HG03139 (cell line): ENCODE measurements at regions not wholly inside any gene's neighbourhood (a gene's known extent, or its start where the extent isn't known, plus 50 kb on each side); places are given as distances from the start of the nearest gene placed in this dataset.
"Not testable (repeated sequence)": the region's sequence is repeated elsewhere in the genome, so short reads cannot be mapped to it uniquely, and the experiment has no call there.

ENCODE experiments used
- ATAC-seq: cut with Tn5 transposase; IDR thresholded peaks from one replicate; pipeline ENCODE4 v1.9.1; 2021; ENCODE audit not compliant: unreplicated experiment

GRCh38 chr17:64785011-64785421 lies 122.9 kb upstream of the SMURF2 start:
- ATAC-seq = no peak

DNA sequence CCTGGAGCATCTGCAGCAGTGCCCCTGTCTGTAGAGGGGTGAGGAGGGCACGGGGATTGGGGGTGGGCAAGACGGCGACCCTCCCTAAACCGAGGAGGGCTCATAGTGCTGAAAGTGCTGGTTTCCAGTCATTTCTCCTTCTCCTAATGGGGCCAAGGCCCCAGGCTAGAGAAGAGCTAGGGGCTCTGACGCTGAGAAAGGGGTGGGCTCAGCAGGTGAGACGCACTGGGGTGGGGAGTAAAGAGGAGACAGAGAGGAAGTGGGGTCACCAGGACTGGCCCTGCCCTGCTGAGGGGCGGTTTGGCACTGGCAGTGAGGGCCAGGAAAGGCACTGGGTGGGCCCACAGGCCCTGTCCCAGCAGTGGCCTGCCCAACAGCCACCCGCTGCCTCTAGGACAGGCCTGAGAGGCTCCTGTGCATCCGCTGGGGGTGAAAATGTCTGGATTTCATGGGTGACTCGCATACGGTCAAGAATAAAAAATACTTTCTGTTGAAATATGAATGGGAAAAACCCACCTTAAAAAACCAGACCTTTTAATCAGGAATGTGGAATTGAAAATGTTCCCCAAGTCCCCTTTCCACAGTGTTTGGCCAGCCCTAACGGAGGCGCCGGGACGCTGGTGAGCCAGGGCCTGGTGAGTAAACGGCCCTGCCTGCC lies 122.4 kb upstream of the SMURF2 start:
- ATAC-seq = no peak

GRCh38 chr17:64783556-64784352 lies 121.6 kb upstream of the SMURF2 start:
- ATAC-seq = no peak

DNA sequence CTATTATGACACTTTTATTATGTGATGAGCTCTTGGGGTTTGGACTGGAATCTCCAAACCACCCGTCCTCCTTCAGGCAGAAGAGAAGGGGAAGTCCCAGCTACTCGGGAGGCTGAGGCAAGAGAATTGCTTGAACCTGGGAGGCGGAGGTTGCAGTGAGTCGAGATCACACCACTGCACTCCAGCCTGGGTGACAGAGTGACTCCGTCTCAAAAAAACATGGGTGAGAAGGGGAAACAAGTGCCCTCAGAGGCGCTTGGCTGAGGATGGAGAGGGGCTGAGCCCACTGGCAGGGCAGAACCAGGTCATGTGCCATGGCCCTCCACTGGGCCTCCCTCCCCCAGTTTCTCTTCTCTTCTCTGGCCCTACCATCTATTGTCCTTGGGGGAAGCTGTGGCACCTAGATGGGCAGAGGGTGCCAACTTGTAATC lies 120.9 kb upstream of the SMURF2 start:
- no peak for ATAC-seq

- no peak for ATAC-seq
Observed at GRCh38 chr17:64781810-64782555, 119.9 kb upstream of the SMURF2 start.

- ATAC-seq = peak; percentile 34
Observed at GRCh38 chr17:64781014-64781756, 119.1 kb upstream of the SMURF2 start.

- no peak for ATAC-seq
Observed at GRCh38 chr17:64780096-64781013, 118.2 kb upstream of the SMURF2 start.

- ATAC-seq = no peak
Observed at GRCh38 chr17:64779376-64780095, 117.4 kb upstream of the SMURF2 start.

DNA sequence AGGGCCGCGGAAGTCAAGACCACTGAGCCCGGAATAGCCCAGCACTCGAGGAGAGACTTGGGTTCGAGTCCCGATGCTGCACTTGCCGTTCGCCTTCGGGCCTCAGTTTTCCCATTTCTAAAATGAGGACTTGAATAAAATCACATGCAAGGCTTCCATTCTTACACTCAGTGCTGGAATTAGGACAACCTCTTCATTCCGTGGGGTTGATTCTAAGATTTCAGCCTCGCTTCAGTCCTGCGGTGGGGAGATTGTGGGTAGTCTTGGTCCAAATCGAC lies 116.9 kb upstream of the SMURF2 start:
- not testable (repeated sequence) for ATAC-seq

DNA sequence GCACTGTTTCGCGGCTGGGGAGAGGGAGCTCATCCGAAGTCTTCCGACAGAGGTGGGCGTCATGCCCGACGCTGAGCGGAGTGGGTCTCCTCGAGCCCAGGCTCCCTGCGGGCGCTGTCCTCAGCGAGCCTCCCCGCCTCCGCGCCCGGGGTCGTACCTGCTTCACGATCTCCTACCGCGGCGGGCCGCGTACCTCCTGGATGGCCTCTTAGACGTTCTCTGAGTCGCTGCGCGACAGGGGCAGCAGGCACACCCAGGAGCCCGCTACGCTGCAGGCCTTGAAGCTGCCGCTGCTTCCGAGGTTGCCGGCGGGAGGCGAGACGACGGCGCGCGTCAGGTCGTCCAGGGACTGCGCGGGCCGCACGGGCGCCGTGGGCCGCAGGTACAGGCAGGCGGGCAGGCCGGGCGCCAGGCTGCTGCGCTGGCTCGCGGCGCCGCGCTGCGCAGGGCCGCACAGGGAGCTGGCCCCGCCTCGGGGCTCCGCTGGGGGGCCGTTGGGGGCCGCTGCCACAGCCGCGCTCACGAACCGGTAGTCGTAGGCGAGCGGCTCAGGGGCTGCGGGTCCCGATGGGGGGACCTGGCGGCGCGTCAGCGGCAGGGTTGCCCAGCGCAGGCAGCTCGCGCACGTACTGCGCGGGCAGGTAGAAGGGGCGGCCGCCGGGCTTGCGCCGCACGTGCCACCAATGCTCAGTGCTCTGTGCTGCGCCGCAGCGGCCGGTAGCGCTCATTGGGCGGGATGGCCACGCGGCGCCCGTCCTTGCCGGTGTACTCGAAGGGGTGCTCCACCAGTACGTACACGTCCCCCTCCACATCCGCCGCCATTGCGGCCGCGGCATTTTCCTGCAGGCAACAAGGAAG lies 116.4 kb upstream of the SMURF2 start:
- ATAC-seq = no peak

- no peak for ATAC-seq
Observed at GRCh38 chr17:64777415-64778239, 115.5 kb upstream of the SMURF2 start.

- ATAC-seq = peak; percentile 48
Observed at GRCh38 chr17:64776720-64777414, 114.8 kb upstream of the SMURF2 start.

DNA sequence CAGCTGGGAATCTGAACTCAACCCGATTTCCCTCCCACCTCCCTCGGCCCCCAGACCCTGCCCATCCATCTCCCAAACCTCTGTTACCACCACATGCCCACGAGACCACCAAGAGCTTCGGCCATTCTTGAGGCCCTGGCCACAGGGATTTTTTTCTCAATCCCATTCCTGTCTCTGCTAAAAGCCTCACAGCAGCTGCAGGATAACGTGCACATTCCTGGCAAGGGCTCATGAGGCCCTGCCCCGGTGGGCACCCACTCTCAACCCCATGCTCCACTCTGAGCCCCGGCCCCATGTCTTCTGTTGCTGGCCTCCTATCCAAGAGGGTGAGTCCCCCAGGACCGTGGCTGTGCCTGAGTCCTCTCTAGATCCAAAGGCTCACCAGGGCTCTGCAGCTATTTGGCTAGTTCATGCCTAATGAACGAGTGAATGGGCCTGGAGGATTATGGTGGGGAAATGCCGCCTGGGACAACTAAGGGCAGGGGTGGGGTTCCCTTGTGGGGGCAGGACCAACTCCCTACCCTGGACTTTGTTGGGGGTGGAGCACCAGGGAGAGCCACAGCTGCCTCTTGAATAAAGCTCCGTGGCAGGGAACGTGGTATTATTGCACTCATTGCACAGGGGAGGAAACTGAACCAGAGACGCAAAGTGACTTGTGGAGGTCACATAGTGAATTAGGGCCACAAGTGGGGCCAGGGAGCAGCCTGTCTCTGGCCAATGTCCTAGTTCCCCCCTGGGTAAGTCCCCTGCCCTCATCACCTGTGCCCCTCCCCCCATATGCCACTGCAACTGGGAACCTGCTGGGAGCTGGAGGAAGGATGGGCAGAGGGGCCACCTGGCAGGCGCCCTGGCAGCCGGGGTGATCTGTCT lies 113.8 kb upstream of the SMURF2 start:
- no peak for ATAC-seq

DNA sequence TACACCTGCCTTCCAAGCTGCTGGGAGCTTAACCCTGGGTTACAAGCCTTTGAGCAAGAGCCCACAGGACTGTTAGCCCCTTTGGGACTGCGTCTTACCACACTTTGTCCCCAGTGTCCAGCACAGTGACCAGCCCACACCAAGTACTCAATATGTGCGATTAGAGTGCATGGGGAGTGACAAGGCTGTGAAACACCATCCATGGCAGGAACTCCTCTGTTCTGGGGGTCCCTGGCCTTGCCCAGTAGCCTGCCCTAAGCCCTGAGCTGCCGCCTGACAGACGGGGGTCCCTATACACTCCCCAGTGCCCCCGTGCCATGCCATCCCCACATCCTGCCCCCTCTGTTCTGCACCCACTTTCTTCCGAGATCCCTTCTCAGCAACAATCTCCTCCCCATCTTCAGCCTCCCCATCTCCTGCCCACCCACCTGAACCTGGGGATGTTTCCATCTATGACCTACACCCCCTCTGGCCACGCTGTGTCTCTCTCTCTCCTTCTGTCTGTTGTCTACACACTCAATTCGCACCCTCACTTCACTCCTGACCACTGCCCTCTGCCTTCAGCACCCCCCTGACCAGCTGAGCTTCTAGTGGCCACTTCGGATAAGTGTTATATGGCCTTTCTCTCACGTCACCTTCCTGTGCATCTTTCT lies 112.9 kb upstream of the SMURF2 start:
- no peak for ATAC-seq

- ATAC-seq = no peak
Observed at GRCh38 chr17:64773836-64774761, 112.0 kb upstream of the SMURF2 start.
